ENCODE measurements at regions not wholly inside any gene's neighbourhood (a gene's known extent, or its start where the extent isn't known, plus 50 kb on each side); places are given as distances from the start of the nearest gene placed in this dataset.

DNA sequence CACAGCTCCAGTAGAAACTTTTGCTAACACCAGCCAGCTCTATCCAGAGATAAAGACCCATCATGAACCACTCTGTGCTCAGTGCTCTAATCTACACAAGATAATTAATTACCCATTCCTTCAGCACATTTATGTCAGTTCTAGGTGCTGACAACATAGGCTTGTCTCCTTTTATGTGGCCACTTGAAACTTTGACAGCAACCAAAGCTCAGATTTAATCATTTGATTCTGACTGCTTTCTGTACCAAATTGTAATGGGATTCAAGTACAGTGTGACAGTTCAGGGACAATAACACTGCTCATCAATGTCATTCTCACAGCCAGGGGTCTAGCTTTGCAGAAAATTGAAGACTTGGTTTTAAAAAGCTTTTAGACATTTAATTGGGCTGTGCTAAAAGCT, 266.6 kb downstream of the KCTD12 start:
- TF ChIP-seq, protein P1, sequence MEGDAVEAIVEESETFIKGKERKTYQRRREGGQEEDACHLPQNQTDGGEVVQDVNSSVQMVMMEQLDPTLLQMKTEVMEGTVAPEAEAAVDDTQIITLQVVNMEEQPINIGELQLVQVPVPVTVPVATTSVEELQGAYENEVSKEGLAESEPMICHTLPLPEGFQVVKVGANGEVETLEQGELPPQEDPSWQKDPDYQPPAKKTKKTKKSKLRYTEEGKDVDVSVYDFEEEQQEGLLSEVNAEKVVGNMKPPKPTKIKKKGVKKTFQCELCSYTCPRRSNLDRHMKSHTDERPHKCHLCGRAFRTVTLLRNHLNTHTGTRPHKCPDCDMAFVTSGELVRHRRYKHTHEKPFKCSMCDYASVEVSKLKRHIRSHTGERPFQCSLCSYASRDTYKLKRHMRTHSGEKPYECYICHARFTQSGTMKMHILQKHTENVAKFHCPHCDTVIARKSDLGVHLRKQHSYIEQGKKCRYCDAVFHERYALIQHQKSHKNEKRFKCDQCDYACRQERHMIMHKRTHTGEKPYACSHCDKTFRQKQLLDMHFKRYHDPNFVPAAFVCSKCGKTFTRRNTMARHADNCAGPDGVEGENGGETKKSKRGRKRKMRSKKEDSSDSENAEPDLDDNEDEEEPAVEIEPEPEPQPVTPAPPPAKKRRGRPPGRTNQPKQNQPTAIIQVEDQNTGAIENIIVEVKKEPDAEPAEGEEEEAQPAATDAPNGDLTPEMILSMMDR (IDR thresholded peaks at IDR 0.05; ENCODE audit: insufficient read depth, low read depth, low read length), result no peak
- TF ChIP-seq EZH2 (IDR thresholded peaks at IDR 0.05; ENCODE audit: insufficient read depth, low read length), result no peak
